NCI-H510A treated with DMSO at 0.1 percent for 48 hours (cell line): ENCODE measurements at regions not wholly inside any gene's neighbourhood (a gene's known extent, or its start where the extent isn't known, plus 50 kb on each side); places are given as distances from the start of the nearest gene placed in this dataset.

ENCODE experiments used
- DNase-seq: peaks from one replicate; lab custom pipeline; 2025; lab: John Stamatoyannopoulos, UW

- no peak for DNase-seq
Measured at GRCh38 chr6:43982084-43982625, 145.1 kb downstream of the MRPL14 start.

GRCh38 chr6:43981363-43981990 lies 145.8 kb downstream of the MRPL14 start:
- DNase-seq: no peak

GRCh38 chr6:43980004-43980795 lies 147.1 kb downstream of the MRPL14 start:
- no peak for DNase-seq

- no peak for DNase-seq
Measured at GRCh38 chr6:43979525-43979924, 147.7 kb downstream of the MRPL14 start.

GRCh38 chr6:43978473-43979346 lies 148.5 kb downstream of the MRPL14 start:
- DNase-seq: no peak

GRCh38 chr6:43977404-43978111 lies 149.7 kb downstream of the MRPL14 start:
- DNase-seq: no peak

GRCh38 chr6:43976706-43977403 lies 150.4 kb downstream of the MRPL14 start:
- DNase-seq: no peak

- no peak for DNase-seq
Measured at GRCh38 chr6:43974643-43975230, 152.5 kb downstream of the MRPL14 start.

GRCh38 chr6:43973357-43973756 lies 153.9 kb downstream of the MRPL14 start:
- DNase-seq: no peak

GRCh38 chr6:43972913-43973300 lies 154.3 kb downstream of the MRPL14 start:
- no peak for DNase-seq

GRCh38 chr6:43972179-43972912 lies 154.9 kb downstream of the MRPL14 start:
- DNase-seq: no peak

- DNase-seq: no peak
Measured at GRCh38 chr6:43971776-43972126, 155.5 kb downstream of the MRPL14 start.

- DNase-seq: no peak
Measured at GRCh38 chr6:43970913-43971775, 156.1 kb downstream of the MRPL14 start.

- no peak for DNase-seq
Measured at GRCh38 chr6:43970068-43970912, 157.0 kb downstream of the MRPL14 start.

GRCh38 chr6:43969158-43969981 lies 157.9 kb downstream of the MRPL14 start:
- no peak for DNase-seq

GRCh38 chr6:43968110-43968965 lies 158.9 kb downstream of the MRPL14 start:
- DNase-seq: no peak
